HS-5 (cell line): ENCODE measurements at regions not wholly inside any gene's neighbourhood (a gene's known extent, or its start where the extent isn't known, plus 50 kb on each side); places are given as distances from the start of the nearest gene placed in this dataset.
"Not testable (repeated sequence)": the region's sequence is repeated elsewhere in the genome, so short reads cannot be mapped to it uniquely, and the experiment has no call there.

ENCODE experiments used
- DNase-seq: peaks from one replicate; pipeline ENCODE4 v3.0.0-alpha.2; 2012; ENCODE audit warnings: low read depth

- DNase-seq: no peak
These were observed 312.0 kb upstream of the PREP start for GRCh38 chr6:105714846-105715245.

GRCh38 chr6:105713474-105714118 is 310.7 kb upstream of the PREP start:
- DNase-seq: no peak

- DNase-seq: no peak
These were observed 308.3 kb upstream of the PREP start for GRCh38 chr6:105711216-105711615.

GRCh38 chr6:105705608-105706007 is 302.7 kb upstream of the PREP start:
- no peak for DNase-seq

GRCh38 chr6:105695461-105695860 is 292.6 kb upstream of the PREP start:
- DNase-seq: no peak

- DNase-seq: no peak
These were observed 289.8 kb upstream of the PREP start for GRCh38 chr6:105692613-105693215.

GRCh38 chr6:105691971-105692370 is 289.1 kb upstream of the PREP start:
- DNase-seq: no peak

GRCh38 chr6:105691081-105691480 is 288.2 kb upstream of the PREP start:
- no peak for DNase-seq

GRCh38 chr6:105688573-105688972 is 285.7 kb upstream of the PREP start:
- DNase-seq: no peak

GRCh38 chr6:105686793-105687192 is 283.9 kb upstream of the PREP start:
- DNase-seq: not testable (repeated sequence)

GRCh38 chr6:105681061-105681460 is 278.2 kb upstream of the PREP start:
- no peak for DNase-seq

GRCh38 chr6:105680131-105680530 is 277.2 kb upstream of the PREP start:
- DNase-seq: no peak

- no peak for DNase-seq
These were observed 275.6 kb upstream of the PREP start for GRCh38 chr6:105678516-105678915.

- no peak for DNase-seq
These were observed 275.0 kb upstream of the PREP start for GRCh38 chr6:105677671-105678475.

- DNase-seq: no peak
These were observed 274.0 kb upstream of the PREP start for GRCh38 chr6:105676857-105677256.

- peak; percentile 67 for DNase-seq
These were observed 273.0 kb upstream of the PREP start for GRCh38 chr6:105675715-105676397.

GRCh38 chr6:105672856-105673538 is 270.1 kb upstream of the PREP start:
- not testable (repeated sequence) for DNase-seq

GRCh38 chr6:105669232-105669631 is 266.4 kb upstream of the PREP start:
- DNase-seq: no peak

GRCh38 chr6:105667056-105667455 is 264.2 kb upstream of the PREP start:
- DNase-seq: no peak

GRCh38 chr6:105664931-105665330 is 262.0 kb upstream of the PREP start:
- no peak for DNase-seq

GRCh38 chr6:105651969-105652368 is 249.1 kb upstream of the PREP start:
- DNase-seq: no peak

- no peak for DNase-seq
These were observed 247.5 kb upstream of the PREP start for GRCh38 chr6:105650347-105650746.
